GM23338 (cell line): ENCODE measurements at regions not wholly inside any gene's neighbourhood (a gene's known extent, or its start where the extent isn't known, plus 50 kb on each side); places are given as distances from the start of the nearest gene placed in this dataset.

Source experiments
- ATAC-seq: fragments of 200-7000 bp; cut with Tn5 transposase; 3 replicates; pipeline ENCODE4 v1.9.1; 2020
- DNase-seq: peaks from one replicate; pipeline ENCODE4 v3.0.0-alpha.2; 2015; ENCODE audit warnings: low spot score
- H2AFZ ChIP-seq: fragments of 200-600 bp; sonication (generic); 2 replicates; pipeline ENCODE4 v1.8.0; 2016; ENCODE audit warnings: antibody characterized with exemption, mild to moderate bottlenecking, moderate library complexity
- H3F3A ChIP-seq: fragments of 200-600 bp; sonication (generic); replicated peaks from 2 replicates; pipeline ENCODE4 v1.8.0; 2017; ENCODE audit warnings: antibody characterized with exemption, mixed run types, low read depth
- H3K27ac ChIP-seq: fragments of 200-600 bp; sonication (generic); 2 replicates; pipeline ENCODE4 v1.6.1; 2016; ENCODE audit warnings: low read depth
- H3K27me3 ChIP-seq: fragments of 200-600 bp; sonication (generic); 2 replicates; pipeline ENCODE4 v1.8.0; 2016; ENCODE audit warnings: mild to moderate bottlenecking, mixed run types, moderate library complexity; ENCODE audit not compliant: insufficient read depth
- H3K36me3 ChIP-seq: fragments of 200-600 bp; sonication (generic); 2 replicates; pipeline ENCODE4 v1.8.0; 2016; ENCODE audit warnings: mild to moderate bottlenecking; ENCODE audit not compliant: insufficient read depth
- H3K4me1 ChIP-seq: fragments of 200-600 bp; sonication (generic); 2 replicates; pipeline ENCODE4 v1.8.0; 2016; ENCODE audit warnings: mild to moderate bottlenecking, moderate library complexity; ENCODE audit not compliant: insufficient read depth
- H3K4me2 ChIP-seq: fragments of 200-600 bp; sonication (generic); 2 replicates; pipeline ENCODE4 v1.7.1; 2017; ENCODE audit warnings: mixed run types
- H3K4me3 ChIP-seq: fragments of 200-600 bp; sonication (generic); 2 replicates; pipeline ENCODE4 v1.6.1; 2016; ENCODE audit warnings: mixed run types
- H3K79me2 ChIP-seq: fragments of 200-600 bp; sonication (generic); replicated peaks from 2 replicates; pipeline ENCODE4 v1.8.0; 2017; ENCODE audit warnings: mild to moderate bottlenecking; ENCODE audit not compliant: insufficient read depth
- H3K9me2 ChIP-seq: fragments of 200-600 bp; sonication (generic); 2 replicates; pipeline ENCODE4 v1.8.0; 2017; ENCODE audit not compliant: insufficient read depth
- H4K20me1 ChIP-seq: fragments of 200-600 bp; sonication (generic); replicated peaks from 2 replicates; pipeline ENCODE4 v1.8.0; 2017; ENCODE audit warnings: mild to moderate bottlenecking; ENCODE audit not compliant: insufficient read depth
- H3K27ac Mint-ChIP-seq: 2 replicates; pipeline ENCODE4 v1.8.0; 2020; ENCODE audit warnings: inconsistent platforms, mild to moderate bottlenecking, moderate library complexity, mixed read lengths
- H3K27me3 Mint-ChIP-seq: 3 replicates; pipeline ENCODE4 v1.8.0; 2022; ENCODE audit warnings: low read depth, mild to moderate bottlenecking, moderate library complexity, mixed read lengths, inconsistent platforms; ENCODE audit not compliant: insufficient read depth, poor library complexity
- H3K36me3 Mint-ChIP-seq: 3 replicates; pipeline ENCODE4 v1.8.0; 2021; ENCODE audit warnings: low read depth, mild to moderate bottlenecking, inconsistent platforms, moderate library complexity, mixed read lengths
- H3K4me1 Mint-ChIP-seq: 3 replicates; pipeline ENCODE4 v1.8.0; 2020; ENCODE audit warnings: mild to moderate bottlenecking, inconsistent platforms, mixed read lengths
- H3K4me3 Mint-ChIP-seq: 3 replicates; pipeline ENCODE4 v1.8.0; 2021; ENCODE audit warnings: moderate library complexity, mild to moderate bottlenecking, inconsistent platforms, mixed read lengths
- H3K9me3 Mint-ChIP-seq: 3 replicates; pipeline ENCODE4 v1.8.0; 2020; ENCODE audit warnings: moderate library complexity, mild to moderate bottlenecking, inconsistent platforms, mixed read lengths
- CREB1 ChIP-seq: fragments of 250-450 bp; sonication (Bioruptor Pico); IDR thresholded peaks from 2 replicates; pipeline ENCODE4 v1.5.0; 2020; ENCODE audit warnings: low read depth, mild to moderate bottlenecking, moderate library complexity
- JUNB ChIP-seq: IDR thresholded peaks from one replicate; pipeline ENCODE4 v1.6.1; 2016; ENCODE audit warnings: antibody characterized with exemption; ENCODE audit not compliant: unreplicated experiment
- POLR2AphosphoS5 ChIP-seq: IDR thresholded peaks from 2 replicates; pipeline ENCODE4 v1.6.1; 2016; ENCODE audit warnings: antibody characterized with exemption, low read depth
- STAT1 ChIP-seq: IDR thresholded peaks from one replicate; pipeline ENCODE4 v1.6.1; 2016; ENCODE audit warnings: antibody characterized with exemption; ENCODE audit not compliant: unreplicated experiment
- ZNF114 ChIP-seq: fragments of 250-450 bp; sonication (Bioruptor Pico); IDR thresholded peaks from 2 replicates; pipeline ENCODE4 v1.5.0; 2020; ENCODE audit warnings: mild to moderate bottlenecking, moderate library complexity
- ZNF331 ChIP-seq: fragments of 250-450 bp; sonication (Bioruptor Pico); IDR thresholded peaks from 2 replicates; pipeline ENCODE4 v1.5.0; 2020; ENCODE audit warnings: low read depth, mild to moderate bottlenecking, moderate library complexity
- TF ChIP-seq, protein P1 (sequence below): IDR thresholded peaks from one replicate; pipeline ENCODE4 v1.6.1; 2018; ENCODE audit warnings: antibody characterized with exemption; ENCODE audit not compliant: unreplicated experiment
- TF ChIP-seq, protein P2 (sequence below), 2 experiments: fragments of 200-600 bp in 1 of 2; sonication (generic) in 1 of 2; conservative IDR thresholded peaks; 2 replicates each; pipeline versions ENCODE4 v1.5.1 to v1.6.1; 2016 to 2017; ENCODE audit warnings: antibody characterized with exemption in 2 of 2, low read depth in 2 of 2, mild to moderate bottlenecking in 2 of 2, moderate library complexity in 1 of 2
- TF ChIP-seq, protein P3 (sequence below): IDR thresholded peaks from 2 replicates; pipeline ENCODE4 v1.6.1; 2016; ENCODE audit warnings: antibody characterized with exemption
- TF ChIP-seq, protein P4 (sequence below): fragments of 250-450 bp; sonication (Bioruptor Pico); IDR thresholded peaks from 2 replicates; pipeline ENCODE4 v1.5.0; 2020; ENCODE audit warnings: mild to moderate bottlenecking, moderate library complexity

DNA sequence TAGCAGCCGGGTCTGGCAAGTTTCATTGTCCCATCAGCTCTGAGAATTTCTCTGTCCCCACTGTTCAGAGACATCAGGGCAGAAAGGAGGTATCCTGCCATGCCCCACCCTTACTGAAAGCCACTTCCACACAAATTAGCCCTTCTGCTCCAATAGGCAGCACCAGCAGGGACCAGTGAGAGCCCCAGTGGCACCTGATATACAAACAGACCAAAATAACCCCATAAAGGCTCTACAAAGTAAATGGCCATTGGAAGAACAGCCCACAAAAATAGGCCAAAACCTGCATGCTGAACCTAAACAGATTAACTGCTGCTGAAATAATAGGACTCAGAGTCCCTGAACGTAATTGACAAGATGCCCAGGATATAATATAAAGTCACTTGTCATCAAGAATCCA, 199.9 kb downstream of the TMEM200A start:
- TF ChIP-seq ZNF114 (CRISPR knock-in tag) (no peak), ZNF331 (no peak)
- no peak overlapping the region for H3K27ac ChIP-seq
- Mint-ChIP-seq H3K27ac (no peak overlapping the region), H3K36me3 (no peaks in the 10 kb centered on the region), H3K4me1 (no peaks in the 10 kb centered on the region), H3K27me3 (no peaks in the 10 kb centered on the region), H3K4me3 (no peak overlapping the region), H3K9me3 (peaks cover 1% of the 10 kb centered on the region; the same call in 1 of the 3 replicates)
- H3K79me2 ChIP-seq, result no peaks in the 10 kb centered on the region
- H3F3A ChIP-seq, result no peaks in the 10 kb centered on the region
- no peaks in the 10 kb centered on the region for H3K36me3 ChIP-seq
- no peaks in the 10 kb centered on the region for H4K20me1 ChIP-seq
- ATAC-seq (no peak), DNase-seq (no peak)
- H2AFZ ChIP-seq, result no peak overlapping the region
- no peaks in the 10 kb centered on the region for H3K27me3 ChIP-seq
- H3K4me2 ChIP-seq, result no peak overlapping the region
- H3K4me1 ChIP-seq, result no peaks in the 10 kb centered on the region
- H3K9me2 ChIP-seq, result no peaks in the 10 kb centered on the region
- no peak overlapping the region for H3K4me3 ChIP-seq

DNA sequence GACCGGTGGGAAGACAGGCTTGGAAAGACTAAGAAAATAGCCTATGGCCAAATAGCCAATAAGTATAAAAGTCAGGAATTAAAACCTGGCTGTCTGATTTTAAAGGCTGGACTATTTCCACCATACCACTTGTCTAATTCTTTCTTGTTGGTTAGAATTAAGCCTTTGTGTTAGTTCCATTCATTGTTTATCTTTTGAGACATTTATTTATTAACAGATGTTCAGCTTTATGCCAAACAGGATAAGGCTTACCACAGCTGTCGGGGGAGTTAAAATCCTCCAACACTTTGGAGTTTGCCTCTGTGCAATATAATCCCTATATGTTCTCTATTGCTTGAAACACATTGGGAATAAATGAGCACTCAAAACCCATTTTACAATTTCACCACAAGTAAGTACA, 208.3 kb downstream of the TMEM200A start:
- Histone ChIP-seq H3K4me1 (no peaks in the 10 kb centered on the region), H3K4me2 (no peak overlapping the region), H3K36me3 (no peaks in the 10 kb centered on the region), H4K20me1 (no peaks in the 10 kb centered on the region), H3K27me3 (no peaks in the 10 kb centered on the region), H2AFZ (no peak overlapping the region), H3F3A (no peaks in the 10 kb centered on the region), H3K27ac (no peak overlapping the region), H3K79me2 (no peaks in the 10 kb centered on the region), H3K4me3 (no peak overlapping the region), H3K9me2 (no peaks in the 10 kb centered on the region)
- no peak for ATAC-seq
- no peak for DNase-seq
- Mint-ChIP-seq H3K36me3 (no peaks in the 10 kb centered on the region), H3K9me3 (peaks cover 3% of the 10 kb centered on the region; the same call in 1 of the 3 replicates), H3K27ac (no peak overlapping the region), H3K4me1 (no peaks in the 10 kb centered on the region), H3K4me3 (no peak overlapping the region), H3K27me3 (no peaks in the 10 kb centered on the region)
- TF ChIP-seq, protein P1, sequence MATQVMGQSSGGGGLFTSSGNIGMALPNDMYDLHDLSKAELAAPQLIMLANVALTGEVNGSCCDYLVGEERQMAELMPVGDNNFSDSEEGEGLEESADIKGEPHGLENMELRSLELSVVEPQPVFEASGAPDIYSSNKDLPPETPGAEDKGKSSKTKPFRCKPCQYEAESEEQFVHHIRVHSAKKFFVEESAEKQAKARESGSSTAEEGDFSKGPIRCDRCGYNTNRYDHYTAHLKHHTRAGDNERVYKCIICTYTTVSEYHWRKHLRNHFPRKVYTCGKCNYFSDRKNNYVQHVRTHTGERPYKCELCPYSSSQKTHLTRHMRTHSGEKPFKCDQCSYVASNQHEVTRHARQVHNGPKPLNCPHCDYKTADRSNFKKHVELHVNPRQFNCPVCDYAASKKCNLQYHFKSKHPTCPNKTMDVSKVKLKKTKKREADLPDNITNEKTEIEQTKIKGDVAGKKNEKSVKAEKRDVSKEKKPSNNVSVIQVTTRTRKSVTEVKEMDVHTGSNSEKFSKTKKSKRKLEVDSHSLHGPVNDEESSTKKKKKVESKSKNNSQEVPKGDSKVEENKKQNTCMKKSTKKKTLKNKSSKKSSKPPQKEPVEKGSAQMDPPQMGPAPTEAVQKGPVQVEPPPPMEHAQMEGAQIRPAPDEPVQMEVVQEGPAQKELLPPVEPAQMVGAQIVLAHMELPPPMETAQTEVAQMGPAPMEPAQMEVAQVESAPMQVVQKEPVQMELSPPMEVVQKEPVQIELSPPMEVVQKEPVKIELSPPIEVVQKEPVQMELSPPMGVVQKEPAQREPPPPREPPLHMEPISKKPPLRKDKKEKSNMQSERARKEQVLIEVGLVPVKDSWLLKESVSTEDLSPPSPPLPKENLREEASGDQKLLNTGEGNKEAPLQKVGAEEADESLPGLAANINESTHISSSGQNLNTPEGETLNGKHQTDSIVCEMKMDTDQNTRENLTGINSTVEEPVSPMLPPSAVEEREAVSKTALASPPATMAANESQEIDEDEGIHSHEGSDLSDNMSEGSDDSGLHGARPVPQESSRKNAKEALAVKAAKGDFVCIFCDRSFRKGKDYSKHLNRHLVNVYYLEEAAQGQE, result no peak
- TF ChIP-seq JUNB, result no peak
- TF ChIP-seq STAT1, result no peak
- no peak for TF ChIP-seq ZNF114 (CRISPR knock-in tag)
- TF ChIP-seq, protein P2, sequence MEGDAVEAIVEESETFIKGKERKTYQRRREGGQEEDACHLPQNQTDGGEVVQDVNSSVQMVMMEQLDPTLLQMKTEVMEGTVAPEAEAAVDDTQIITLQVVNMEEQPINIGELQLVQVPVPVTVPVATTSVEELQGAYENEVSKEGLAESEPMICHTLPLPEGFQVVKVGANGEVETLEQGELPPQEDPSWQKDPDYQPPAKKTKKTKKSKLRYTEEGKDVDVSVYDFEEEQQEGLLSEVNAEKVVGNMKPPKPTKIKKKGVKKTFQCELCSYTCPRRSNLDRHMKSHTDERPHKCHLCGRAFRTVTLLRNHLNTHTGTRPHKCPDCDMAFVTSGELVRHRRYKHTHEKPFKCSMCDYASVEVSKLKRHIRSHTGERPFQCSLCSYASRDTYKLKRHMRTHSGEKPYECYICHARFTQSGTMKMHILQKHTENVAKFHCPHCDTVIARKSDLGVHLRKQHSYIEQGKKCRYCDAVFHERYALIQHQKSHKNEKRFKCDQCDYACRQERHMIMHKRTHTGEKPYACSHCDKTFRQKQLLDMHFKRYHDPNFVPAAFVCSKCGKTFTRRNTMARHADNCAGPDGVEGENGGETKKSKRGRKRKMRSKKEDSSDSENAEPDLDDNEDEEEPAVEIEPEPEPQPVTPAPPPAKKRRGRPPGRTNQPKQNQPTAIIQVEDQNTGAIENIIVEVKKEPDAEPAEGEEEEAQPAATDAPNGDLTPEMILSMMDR (conservative IDR thresholded peaks at IDR 0.05; ENCODE audit: low read depth in 2 of 2), result no peak
- TF ChIP-seq ZNF331, result no peak
- TF ChIP-seq, protein P3, sequence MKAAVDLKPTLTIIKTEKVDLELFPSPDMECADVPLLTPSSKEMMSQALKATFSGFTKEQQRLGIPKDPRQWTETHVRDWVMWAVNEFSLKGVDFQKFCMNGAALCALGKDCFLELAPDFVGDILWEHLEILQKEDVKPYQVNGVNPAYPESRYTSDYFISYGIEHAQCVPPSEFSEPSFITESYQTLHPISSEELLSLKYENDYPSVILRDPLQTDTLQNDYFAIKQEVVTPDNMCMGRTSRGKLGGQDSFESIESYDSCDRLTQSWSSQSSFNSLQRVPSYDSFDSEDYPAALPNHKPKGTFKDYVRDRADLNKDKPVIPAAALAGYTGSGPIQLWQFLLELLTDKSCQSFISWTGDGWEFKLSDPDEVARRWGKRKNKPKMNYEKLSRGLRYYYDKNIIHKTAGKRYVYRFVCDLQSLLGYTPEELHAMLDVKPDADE, result no peak
- no peak for TF ChIP-seq POLR2AphosphoS5
- TF ChIP-seq, protein P4, sequence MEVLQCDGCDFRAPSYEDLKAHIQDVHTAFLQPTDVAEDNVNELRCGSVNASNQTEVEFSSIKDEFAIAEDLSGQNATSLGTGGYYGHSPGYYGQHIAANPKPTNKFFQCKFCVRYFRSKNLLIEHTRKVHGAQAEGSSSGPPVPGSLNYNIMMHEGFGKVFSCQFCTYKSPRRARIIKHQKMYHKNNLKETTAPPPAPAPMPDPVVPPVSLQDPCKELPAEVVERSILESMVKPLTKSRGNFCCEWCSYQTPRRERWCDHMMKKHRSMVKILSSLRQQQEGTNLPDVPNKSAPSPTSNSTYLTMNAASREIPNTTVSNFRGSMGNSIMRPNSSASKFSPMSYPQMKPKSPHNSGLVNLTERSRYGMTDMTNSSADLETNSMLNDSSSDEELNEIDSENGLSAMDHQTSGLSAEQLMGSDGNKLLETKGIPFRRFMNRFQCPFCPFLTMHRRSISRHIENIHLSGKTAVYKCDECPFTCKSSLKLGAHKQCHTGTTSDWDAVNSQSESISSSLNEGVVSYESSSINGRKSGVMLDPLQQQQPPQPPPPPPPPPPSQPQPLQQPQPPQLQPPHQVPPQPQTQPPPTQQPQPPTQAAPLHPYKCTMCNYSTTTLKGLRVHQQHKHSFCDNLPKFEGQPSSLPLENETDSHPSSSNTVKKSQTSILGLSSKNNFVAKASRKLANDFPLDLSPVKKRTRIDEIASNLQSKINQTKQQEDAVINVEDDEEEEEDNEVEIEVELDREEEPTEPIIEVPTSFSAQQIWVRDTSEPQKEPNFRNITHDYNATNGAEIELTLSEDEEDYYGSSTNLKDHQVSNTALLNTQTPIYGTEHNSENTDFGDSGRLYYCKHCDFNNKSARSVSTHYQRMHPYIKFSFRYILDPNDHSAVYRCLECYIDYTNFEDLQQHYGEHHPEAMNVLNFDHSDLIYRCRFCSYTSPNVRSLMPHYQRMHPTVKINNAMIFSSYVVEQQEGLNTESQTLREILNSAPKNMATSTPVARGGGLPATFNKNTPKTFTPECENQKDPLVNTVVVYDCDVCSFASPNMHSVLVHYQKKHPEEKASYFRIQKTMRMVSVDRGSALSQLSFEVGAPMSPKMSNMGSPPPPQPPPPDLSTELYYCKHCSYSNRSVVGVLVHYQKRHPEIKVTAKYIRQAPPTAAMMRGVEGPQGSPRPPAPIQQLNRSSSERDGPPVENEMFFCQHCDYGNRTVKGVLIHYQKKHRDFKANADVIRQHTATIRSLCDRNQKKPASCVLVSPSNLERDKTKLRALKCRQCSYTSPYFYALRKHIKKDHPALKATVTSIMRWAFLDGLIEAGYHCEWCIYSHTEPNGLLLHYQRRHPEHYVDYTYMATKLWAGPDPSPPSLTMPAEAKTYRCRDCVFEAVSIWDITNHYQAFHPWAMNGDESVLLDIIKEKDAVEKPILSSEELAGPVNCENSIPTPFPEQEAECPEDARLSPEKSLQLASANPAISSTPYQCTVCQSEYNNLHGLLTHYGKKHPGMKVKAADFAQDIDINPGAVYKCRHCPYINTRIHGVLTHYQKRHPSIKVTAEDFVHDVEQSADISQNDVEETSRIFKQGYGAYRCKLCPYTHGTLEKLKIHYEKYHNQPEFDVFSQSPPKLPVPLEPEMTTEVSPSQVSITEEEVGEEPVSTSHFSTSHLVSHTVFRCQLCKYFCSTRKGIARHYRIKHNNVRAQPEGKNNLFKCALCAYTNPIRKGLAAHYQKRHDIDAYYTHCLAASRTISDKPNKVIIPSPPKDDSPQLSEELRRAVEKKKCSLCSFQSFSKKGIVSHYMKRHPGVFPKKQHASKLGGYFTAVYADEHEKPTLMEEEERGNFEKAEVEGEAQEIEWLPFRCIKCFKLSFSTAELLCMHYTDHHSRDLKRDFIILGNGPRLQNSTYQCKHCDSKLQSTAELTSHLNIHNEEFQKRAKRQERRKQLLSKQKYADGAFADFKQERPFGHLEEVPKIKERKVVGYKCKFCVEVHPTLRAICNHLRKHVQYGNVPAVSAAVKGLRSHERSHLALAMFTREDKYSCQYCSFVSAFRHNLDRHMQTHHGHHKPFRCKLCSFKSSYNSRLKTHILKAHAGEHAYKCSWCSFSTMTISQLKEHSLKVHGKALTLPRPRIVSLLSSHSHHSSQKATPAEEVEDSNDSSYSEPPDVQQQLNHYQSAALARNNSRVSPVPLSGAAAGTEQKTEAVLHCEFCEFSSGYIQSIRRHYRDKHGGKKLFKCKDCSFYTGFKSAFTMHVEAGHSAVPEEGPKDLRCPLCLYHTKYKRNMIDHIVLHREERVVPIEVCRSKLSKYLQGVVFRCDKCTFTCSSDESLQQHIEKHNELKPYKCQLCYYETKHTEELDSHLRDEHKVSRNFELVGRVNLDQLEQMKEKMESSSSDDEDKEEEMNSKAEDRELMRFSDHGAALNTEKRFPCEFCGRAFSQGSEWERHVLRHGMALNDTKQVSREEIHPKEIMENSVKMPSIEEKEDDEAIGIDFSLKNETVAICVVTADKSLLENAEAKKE (CRISPR knock-in tag), result no peak
- no peak for TF ChIP-seq CREB1 (CRISPR knock-in tag)
